ENCODE measurements at regions not wholly inside any gene's neighbourhood (a gene's known extent, or its start where the extent isn't known, plus 50 kb on each side); places are given as distances from the start of the nearest gene placed in this dataset.

- H3K9ac ChIP-seq (ENCODE audit: low read length) = no peak overlapping the region
- H3K27ac Mint-ChIP-seq (ENCODE audit: unreplicated experiment) = no peak overlapping the region
- no peak overlapping the region for H3K4me3 Mint-ChIP-seq (ENCODE audit: unreplicated experiment)
- no peak overlapping the region for H2AFZ ChIP-seq (ENCODE audit: low read depth, low read length)
- H3K27me3 Mint-ChIP-seq (ENCODE audit: low read depth, unreplicated experiment) = peaks cover 8% of the 10 kb centered on the region
- DNase-seq (ENCODE audit: low read depth) (no peak), FAIRE-seq (no peak)
- H3K9me3 ChIP-seq (ENCODE audit: insufficient read depth, low read depth, low read length) = no peaks in the 10 kb centered on the region
- H3K27me3 ChIP-seq (ENCODE audit: insufficient read depth, low read length) = no peaks in the 10 kb centered on the region
- no peaks in the 10 kb centered on the region for H3K36me3 Mint-ChIP-seq (ENCODE audit: low read depth, unreplicated experiment)
- H3K4me3 ChIP-seq (ENCODE audit: insufficient read depth, low read depth, low read length) = no peak overlapping the region
- TF ChIP-seq CTCF (IDR thresholded peaks at IDR 0.05; ENCODE audit: insufficient read depth, low read depth, low read length) (no peak), EZH2 (IDR thresholded peaks at IDR 0.05; ENCODE audit: insufficient read depth, low read length) (no peak)
- H3K4me1 Mint-ChIP-seq (ENCODE audit: low read depth, unreplicated experiment) = peaks cover 6% of the 10 kb centered on the region
- peaks cover 2% of the 10 kb centered on the region for H3K9me3 Mint-ChIP-seq (ENCODE audit: unreplicated experiment)
- H3K27ac ChIP-seq (ENCODE audit: low read depth, low read length) = no peak overlapping the region
- no peaks in the 10 kb centered on the region for H3K79me2 ChIP-seq (ENCODE audit: insufficient read depth, low read length)
- no peaks in the 10 kb centered on the region for H4K20me1 ChIP-seq (ENCODE audit: insufficient read depth, low read length)
- H3K36me3 ChIP-seq (ENCODE audit: insufficient read depth, low read length) = no peaks in the 10 kb centered on the region
- no peaks in the 10 kb centered on the region for H3K4me1 ChIP-seq (ENCODE audit: insufficient read depth, low read length)
- no peak overlapping the region for H3K4me2 ChIP-seq (ENCODE audit: low read length)
Measured at GRCh38 chr3:5035113-5035512, 55.9 kb downstream of the BHLHE40 start.

GRCh38 chr3:5035692-5036391 is 56.6 kb downstream of the BHLHE40 start:
- Histone ChIP-seq H3K4me2 (ENCODE audit: low read length) (no peak overlapping the region), H3K4me3 (ENCODE audit: insufficient read depth, low read depth, low read length) (no peak overlapping the region), H3K9ac (ENCODE audit: low read length) (no peak overlapping the region), H4K20me1 (ENCODE audit: insufficient read depth, low read length) (no peaks in the 10 kb centered on the region), H3K79me2 (ENCODE audit: insufficient read depth, low read length) (no peaks in the 10 kb centered on the region), H3K9me3 (ENCODE audit: insufficient read depth, low read depth, low read length) (no peaks in the 10 kb centered on the region), H2AFZ (ENCODE audit: low read depth, low read length) (no peak overlapping the region), H3K27ac (ENCODE audit: low read depth, low read length) (no peak overlapping the region), H3K27me3 (ENCODE audit: insufficient read depth, low read length) (no peaks in the 10 kb centered on the region), H3K36me3 (ENCODE audit: insufficient read depth, low read length) (no peaks in the 10 kb centered on the region), H3K4me1 (ENCODE audit: insufficient read depth, low read length) (no peaks in the 10 kb centered on the region)
- DNase-seq (ENCODE audit: low read depth) (no peak), FAIRE-seq (no peak)
- no peak for TF ChIP-seq CTCF (IDR thresholded peaks at IDR 0.05; ENCODE audit: insufficient read depth, low read depth, low read length)
- TF ChIP-seq EZH2 (IDR thresholded peaks at IDR 0.05; ENCODE audit: insufficient read depth, low read length) = no peak
- Mint-ChIP-seq H3K9me3 (ENCODE audit: unreplicated experiment) (peaks cover 2% of the 10 kb centered on the region), H3K4me1 (ENCODE audit: low read depth, unreplicated experiment) (peaks cover 6% of the 10 kb centered on the region), H3K4me3 (ENCODE audit: unreplicated experiment) (no peak overlapping the region), H3K27ac (ENCODE audit: unreplicated experiment) (peak overlapping the region; percentile 55), H3K27me3 (ENCODE audit: low read depth, unreplicated experiment) (peaks cover 8% of the 10 kb centered on the region), H3K36me3 (ENCODE audit: low read depth, unreplicated experiment) (no peaks in the 10 kb centered on the region)

- Histone ChIP-seq H3K4me1 (ENCODE audit: insufficient read depth, low read length) (no peaks in the 10 kb centered on the region), H3K4me2 (ENCODE audit: low read length) (no peak overlapping the region), H3K9ac (ENCODE audit: low read length) (no peak overlapping the region), H3K79me2 (ENCODE audit: insufficient read depth, low read length) (no peaks in the 10 kb centered on the region), H3K9me3 (ENCODE audit: insufficient read depth, low read depth, low read length) (no peaks in the 10 kb centered on the region), H3K27ac (ENCODE audit: low read depth, low read length) (no peak overlapping the region), H3K27me3 (ENCODE audit: insufficient read depth, low read length) (no peaks in the 10 kb centered on the region), H2AFZ (ENCODE audit: low read depth, low read length) (no peak overlapping the region), H3K36me3 (ENCODE audit: insufficient read depth, low read length) (no peaks in the 10 kb centered on the region), H3K4me3 (ENCODE audit: insufficient read depth, low read depth, low read length) (no peak overlapping the region), H4K20me1 (ENCODE audit: insufficient read depth, low read length) (no peaks in the 10 kb centered on the region)
- DNase-seq (ENCODE audit: low read depth) = no peak
- TF ChIP-seq CTCF (IDR thresholded peaks at IDR 0.05; ENCODE audit: insufficient read depth, low read depth, low read length) (no peak), EZH2 (IDR thresholded peaks at IDR 0.05; ENCODE audit: insufficient read depth, low read length) (no peak)
- Mint-ChIP-seq H3K27ac (ENCODE audit: unreplicated experiment) (peak overlapping the region; percentile 55), H3K36me3 (ENCODE audit: low read depth, unreplicated experiment) (no peaks in the 10 kb centered on the region), H3K27me3 (ENCODE audit: low read depth, unreplicated experiment) (peaks cover 8% of the 10 kb centered on the region), H3K4me3 (ENCODE audit: unreplicated experiment) (no peak overlapping the region), H3K9me3 (ENCODE audit: unreplicated experiment) (peaks cover 2% of the 10 kb centered on the region), H3K4me1 (ENCODE audit: low read depth, unreplicated experiment) (peaks cover 6% of the 10 kb centered on the region)
- FAIRE-seq = no peak
Measured at GRCh38 chr3:5036392-5036766, 57.1 kb downstream of the BHLHE40 start.
